ENCODE measurements at regions not wholly inside any gene's neighbourhood (a gene's known extent, or its start where the extent isn't known, plus 50 kb on each side); places are given as distances from the start of the nearest gene placed in this dataset.

DNA sequence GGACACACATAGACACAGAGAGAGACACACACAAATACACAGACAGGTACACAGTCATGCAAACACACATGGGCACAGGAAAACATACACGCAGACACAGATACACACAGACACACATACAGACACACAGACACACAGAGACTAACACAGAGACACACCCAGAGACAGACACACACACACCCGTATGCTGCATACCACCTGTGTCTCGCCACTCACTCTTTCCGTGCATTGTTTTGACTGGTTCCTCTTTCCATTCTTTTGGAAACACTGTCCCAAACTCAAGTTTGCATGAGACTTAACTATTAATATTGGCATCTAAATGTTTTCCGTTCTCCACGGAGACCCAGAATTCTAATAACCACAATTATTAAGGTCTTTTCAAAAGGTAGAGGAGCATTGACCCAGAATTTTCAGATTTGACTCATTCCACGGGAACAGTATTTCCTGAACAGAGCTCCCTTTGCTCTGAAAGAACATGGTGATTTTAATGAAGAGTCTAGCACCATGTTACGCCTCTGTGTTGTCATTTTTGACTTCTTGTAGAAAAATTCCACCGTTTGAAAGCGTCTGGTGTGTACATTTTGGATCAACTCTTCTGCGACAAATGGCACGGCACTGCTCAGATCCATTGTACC is 141.2 kb upstream of the RNF32 start:
- DNase-seq (ENCODE audit: low read depth, low spot score), result no peak
- in situ Hi-C loops (cut with HindIII; ENCODE audit: low pct_unique_long_range_greater_than_20kb, low sequenced_read_pairs), result loop anchor here (10.0 kb wide), 1 partner anchor 325 kb away; no protein-coding TSS in a partner anchor

DNA sequence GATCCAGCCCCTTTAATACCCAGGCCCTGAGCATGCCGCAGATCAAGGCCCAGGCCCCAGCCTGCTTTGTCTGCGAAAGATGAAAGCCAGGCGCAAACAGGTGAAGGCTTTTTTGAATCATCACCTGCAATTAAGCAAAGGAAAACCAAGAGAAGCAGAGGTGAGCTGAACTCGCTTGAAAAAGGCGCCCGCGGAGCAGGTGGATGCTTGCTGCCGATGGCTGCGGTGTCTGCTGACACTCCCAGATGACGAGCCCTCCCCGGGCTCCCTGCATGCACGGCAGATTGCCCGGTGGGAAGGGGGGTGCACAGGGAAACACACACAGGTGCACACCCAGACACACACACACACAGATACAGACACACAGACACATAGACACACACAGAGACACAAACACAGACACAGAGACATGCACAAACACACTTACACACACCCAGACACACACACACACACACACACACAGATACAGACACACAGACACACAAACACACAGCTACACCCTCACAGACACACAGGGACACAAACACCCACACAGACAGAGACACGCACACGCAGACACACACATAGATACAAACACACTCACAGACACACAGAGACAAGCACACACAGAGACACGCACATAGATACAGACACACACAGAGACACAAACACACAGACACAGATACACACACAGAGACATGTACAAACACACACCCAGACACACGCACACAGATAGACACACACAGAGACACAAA is 142.6 kb upstream of the RNF32 start:
- in situ Hi-C loops (cut with HindIII; ENCODE audit: low pct_unique_long_range_greater_than_20kb, low sequenced_read_pairs), result loop anchor here (10.0 kb wide), 1 partner anchor 327 kb away; no protein-coding TSS in a partner anchor
- no peak for DNase-seq (ENCODE audit: low read depth, low spot score)

DNA sequence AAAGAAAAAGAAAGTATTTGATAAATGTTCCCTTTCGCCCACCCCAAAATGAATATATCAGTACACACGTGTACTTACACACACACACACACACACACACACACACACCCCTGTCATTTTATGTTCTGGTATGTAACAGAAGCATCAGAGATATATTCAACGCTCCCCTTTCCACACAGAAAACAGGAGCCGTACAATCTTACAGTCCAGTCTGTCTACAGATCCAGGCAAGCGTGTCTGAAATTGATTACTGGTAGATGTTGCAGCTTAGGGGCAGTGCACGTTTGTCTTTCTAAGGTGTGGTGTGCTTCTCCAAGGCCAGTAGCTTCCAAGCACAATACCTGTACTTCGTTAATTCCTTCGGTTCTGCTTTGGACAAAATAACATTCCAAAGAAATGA is 143.7 kb upstream of the RNF32 start:
- DNase-seq (ENCODE audit: low read depth, low spot score), result no peak
- in situ Hi-C loops (cut with HindIII; ENCODE audit: low pct_unique_long_range_greater_than_20kb, low sequenced_read_pairs), result loop anchor here (10.0 kb wide), 1 partner anchor 328 kb away; no protein-coding TSS in a partner anchor

DNA sequence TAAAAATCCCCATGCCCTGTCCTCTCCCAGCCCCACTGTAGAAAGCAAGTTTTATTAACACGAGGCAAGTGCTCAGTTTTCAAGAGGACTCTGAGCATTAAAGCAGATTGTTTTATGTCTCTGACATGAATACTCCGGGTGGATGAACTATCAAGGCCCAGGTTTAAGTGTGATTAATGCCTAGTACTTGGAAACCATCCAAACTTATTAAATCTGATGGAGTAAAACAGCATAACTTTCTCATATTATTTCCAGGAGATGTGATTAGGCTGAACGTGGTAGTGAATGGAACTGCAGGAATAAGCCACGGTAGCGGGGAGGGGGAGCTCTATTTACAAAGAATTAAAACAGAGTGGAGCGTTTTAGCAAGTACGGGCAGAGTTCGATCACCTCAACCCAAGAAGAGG is 144.2 kb upstream of the RNF32 start:
- DNase-seq (ENCODE audit: low read depth, low spot score), result no peak
- in situ Hi-C loops (cut with HindIII; ENCODE audit: low pct_unique_long_range_greater_than_20kb, low sequenced_read_pairs), result loop anchor here (10.0 kb wide), 1 partner anchor 328 kb away; no protein-coding TSS in a partner anchor

DNA sequence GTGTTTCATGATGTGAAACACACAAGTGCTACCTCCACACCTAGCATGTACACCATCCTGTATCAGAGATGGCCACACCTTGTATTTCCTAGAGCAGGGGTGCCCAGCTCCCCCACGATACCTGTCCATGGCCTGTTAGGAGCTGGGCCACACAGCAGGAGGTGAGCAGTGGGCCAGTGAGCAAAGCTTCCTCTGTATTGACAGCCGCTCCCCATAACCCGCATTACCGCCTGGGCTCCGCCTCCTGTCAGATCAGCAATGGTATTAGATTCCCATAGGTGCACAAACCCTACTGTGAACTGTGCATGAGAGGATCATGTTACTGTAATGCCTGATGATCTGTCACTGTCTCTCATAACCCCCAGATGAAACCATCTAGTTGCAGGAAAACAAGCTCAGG is 145.6 kb upstream of the RNF32 start:
- in situ Hi-C loops (cut with HindIII; ENCODE audit: low pct_unique_long_range_greater_than_20kb, low sequenced_read_pairs), result loop anchor here (10.0 kb wide), 1 partner anchor 330 kb away; no protein-coding TSS in a partner anchor
- no peak for DNase-seq (ENCODE audit: low read depth, low spot score)

DNA sequence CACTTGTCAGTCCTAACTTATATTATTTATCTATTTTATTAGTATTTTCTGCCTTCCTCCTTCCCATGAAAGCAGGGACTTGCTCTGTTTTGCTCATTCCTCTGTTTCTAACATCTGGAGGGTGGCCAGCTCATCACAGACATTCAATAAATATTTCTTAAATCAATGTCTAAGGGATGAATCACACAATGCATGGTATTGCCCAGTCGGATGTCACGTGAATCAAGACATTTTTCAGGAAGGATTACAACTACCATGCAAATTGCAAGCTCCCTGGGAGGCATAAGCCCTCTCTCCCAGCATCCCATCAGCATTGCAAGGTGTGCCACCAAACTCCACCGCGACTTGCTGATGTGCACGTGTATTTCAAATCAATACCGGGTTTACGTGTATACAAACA is 146.6 kb upstream of the RNF32 start:
- in situ Hi-C loops (cut with HindIII; ENCODE audit: low pct_unique_long_range_greater_than_20kb, low sequenced_read_pairs), result loop anchor here (10.0 kb wide), 1 partner anchor 331 kb away; no protein-coding TSS in a partner anchor
- DNase-seq (ENCODE audit: low read depth, low spot score), result no peak

DNA sequence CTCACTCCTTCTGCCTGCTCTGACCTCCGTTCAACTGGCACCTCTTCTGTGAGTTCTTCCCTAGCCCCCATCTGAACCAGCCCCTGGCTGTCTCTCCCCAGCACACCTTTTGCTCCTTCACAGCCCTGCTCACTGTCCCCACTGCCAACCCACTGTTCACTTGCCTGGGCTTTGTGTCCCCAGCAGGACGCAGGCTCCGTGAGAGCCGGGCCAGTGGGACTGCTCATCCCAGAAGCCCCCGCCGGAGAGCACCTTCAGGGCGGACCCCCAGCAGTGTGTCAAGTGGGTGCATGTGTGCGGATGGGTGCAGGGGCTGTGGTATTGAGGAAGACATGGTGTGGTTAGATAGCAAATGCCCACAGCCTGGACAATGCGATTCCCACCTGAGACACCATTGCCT is 148.4 kb upstream of the RNF32 start:
- in situ Hi-C loops (cut with HindIII; ENCODE audit: low pct_unique_long_range_greater_than_20kb, low sequenced_read_pairs), result loop anchor here (10.0 kb wide), 1 partner anchor 333 kb away; no protein-coding TSS in a partner anchor
- DNase-seq (ENCODE audit: low read depth, low spot score), result no peak

DNA sequence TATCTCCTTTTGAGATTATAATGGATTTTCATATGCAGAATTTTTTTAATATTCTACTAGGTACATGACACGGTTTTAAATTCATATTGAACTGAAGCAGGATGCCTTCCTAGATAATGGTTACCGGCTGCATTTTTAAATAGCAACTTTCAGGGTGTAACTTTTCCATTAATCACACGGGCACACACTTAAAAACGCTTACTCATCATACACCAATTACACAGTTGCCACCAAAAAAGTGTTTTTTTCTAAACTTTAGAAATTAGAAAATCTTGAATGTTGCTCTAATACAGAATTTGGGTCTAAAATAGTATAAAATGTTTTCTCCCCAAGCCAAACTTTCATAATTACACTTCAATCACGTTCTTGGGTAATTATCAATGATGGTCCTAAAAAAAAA is 149.1 kb upstream of the RNF32 start:
- in situ Hi-C loops (cut with HindIII; ENCODE audit: low pct_unique_long_range_greater_than_20kb, low sequenced_read_pairs), result loop anchor here (10.0 kb wide), 1 partner anchor 333 kb away; no protein-coding TSS in a partner anchor
- DNase-seq (ENCODE audit: low read depth, low spot score), result no peak

DNA sequence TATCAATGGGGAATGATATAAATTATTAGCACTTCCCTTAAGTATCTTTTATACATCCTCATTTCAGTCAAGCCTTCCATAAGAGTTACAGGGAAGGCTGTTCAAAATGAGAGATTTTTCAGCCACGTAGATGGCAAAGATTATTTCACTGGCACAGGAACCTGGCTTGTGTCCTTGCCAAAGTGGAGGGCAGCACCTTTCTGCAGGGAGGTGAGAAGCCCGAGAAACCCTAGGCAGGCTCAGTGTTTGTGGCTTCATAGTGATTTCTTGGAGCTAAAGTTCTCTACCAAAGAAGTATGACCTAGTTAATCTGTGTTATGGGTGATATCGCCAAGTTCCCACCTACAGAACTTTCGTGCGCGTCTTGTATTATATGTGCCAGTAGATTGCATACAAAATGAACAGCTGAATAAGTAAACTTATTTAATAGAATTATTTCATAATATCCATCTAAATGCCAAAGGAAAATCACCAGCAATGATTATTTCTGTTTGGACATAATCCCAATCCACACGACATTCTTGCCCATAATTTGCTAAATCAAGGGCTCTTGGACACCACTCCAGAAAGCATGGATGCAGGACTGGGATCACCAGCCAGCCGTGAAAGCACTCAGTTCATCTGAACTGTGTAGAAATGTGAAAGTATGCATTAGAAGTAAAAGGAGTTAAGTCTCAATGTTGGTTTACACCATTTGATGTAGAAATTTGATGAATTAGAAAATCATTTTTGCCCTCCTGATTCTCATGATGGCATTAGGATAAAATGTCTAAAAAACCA is 150.4 kb upstream of the RNF32 start:
- in situ Hi-C loops (cut with HindIII; ENCODE audit: low pct_unique_long_range_greater_than_20kb, low sequenced_read_pairs), result loop anchor here (10.0 kb wide), 1 partner anchor 335 kb away; no protein-coding TSS in a partner anchor
- DNase-seq (ENCODE audit: low read depth, low spot score), result no peak

DNA sequence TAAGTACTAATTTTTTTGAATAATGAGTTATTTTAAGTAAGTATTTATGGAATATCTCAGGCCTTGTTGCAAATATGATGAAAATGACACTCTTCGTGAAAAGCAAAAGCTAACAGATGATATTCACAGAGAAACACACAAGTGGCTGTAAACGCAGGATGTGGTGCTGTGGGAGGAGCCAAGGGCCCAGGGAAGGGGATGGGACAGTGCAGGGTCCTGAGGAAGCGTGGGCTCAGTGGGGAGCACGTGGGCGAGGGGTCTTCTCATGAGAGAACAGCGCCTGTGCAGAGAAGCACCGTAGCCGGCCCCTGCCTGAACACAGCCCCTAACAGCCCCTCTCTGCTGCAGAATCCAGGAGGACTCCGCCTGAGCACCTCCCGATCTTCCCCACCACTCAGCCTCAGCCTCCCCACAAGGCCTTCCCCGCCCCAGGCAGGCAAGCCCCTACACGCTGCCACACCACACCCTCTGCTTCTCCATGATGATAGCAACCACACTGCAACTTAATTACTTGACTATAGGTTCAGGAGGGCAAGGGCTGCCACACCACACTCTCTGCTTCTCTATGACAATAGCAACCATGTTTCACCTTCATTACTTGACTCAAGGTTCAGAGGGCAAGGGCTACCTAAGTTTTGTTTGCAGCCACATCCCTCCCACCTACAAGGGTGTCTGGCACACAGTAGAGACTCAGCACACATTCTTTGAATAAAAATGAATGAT is 152.6 kb upstream of the RNF32 start:
- no peak for DNase-seq (ENCODE audit: low read depth, low spot score)
- in situ Hi-C loops (cut with HindIII; ENCODE audit: low pct_unique_long_range_greater_than_20kb, low sequenced_read_pairs), result no loop called here

DNA sequence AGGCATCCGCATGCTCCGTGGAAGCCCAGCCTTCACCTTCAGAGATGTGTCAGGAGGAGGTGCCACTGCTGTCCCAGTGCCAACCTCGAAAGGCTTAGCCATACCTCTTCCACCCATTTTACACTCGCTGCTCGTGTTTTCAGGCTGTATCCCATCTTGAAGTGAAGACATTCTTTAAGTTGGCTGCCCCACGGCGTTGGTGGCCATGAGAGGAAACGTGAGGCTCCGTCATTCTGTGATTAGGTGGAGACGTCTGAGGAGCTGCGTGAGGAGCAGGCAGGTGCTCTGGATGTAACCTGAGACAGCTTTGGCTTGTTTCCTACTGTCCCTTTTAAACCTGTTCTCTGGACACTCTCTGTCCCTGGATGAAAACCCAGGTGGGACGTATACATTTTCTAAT is 159.9 kb upstream of the RNF32 start:
- no peak for DNase-seq (ENCODE audit: low read depth, low spot score)
- in situ Hi-C loops (cut with HindIII; ENCODE audit: low pct_unique_long_range_greater_than_20kb, low sequenced_read_pairs), result no loop called here

DNA sequence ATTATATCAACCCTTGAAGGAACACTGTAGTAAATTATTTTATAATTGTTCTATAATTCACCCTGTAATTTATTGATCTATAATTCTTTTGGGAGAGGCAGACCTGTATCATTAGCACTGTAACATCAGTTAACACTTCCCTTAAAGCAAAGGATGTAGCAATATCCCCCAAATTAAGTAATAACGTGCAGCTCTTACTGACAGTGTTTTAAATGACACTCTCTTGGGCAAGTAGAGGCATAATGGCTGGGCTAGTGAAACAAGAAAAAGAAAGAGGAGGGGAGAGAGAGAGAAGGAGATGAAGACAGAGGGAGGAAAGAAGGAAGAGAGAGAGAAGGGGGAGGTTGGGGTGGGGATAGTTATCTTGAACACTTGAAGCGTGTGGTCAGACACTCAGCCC is 161.0 kb upstream of the RNF32 start:
- in situ Hi-C loops (cut with HindIII; ENCODE audit: low pct_unique_long_range_greater_than_20kb, low sequenced_read_pairs), result no loop called here
- no peak for DNase-seq (ENCODE audit: low read depth, low spot score)

DNA sequence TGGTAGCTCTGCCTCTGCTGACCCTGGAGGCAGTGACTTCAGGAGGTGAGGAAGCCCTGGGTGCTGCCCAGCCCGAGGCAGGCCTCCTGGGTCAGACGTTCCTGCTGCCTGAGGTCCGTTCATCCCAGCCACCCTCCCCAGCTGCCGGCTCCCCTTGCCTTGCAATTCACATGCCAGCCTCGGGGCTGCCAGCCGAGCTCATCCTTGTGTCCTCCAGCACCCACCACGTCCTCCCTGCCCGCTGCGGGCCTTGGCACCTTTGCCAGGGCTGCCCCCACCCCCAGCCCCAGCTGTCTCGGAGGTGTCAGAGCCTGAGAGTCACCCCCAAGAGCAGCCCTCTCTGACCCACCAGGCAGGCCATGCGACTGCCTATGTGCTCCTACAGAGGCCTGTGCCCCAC is 162.1 kb upstream of the RNF32 start:
- in situ Hi-C loops (cut with HindIII; ENCODE audit: low pct_unique_long_range_greater_than_20kb, low sequenced_read_pairs), result no loop called here
- DNase-seq (ENCODE audit: low read depth, low spot score), result no peak

DNA sequence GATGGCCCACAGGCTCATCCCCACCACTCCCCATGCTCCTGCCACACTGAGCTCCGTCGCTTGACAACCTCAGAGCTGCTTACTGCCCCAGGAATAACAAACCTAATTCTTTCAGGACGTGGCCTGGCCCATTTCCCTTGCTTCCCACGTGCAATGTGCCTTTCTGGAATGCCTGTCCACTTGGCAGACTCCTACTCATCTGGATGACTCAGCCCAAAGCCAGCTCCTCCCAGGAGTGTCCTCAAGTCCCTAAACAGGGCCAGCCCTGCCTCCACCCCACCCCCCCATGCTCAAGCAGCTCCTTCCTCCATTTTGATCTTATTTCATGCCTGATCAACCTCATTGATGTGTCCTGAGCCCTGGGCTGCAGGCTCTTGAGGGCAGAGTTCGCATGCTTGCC is 164.9 kb upstream of the RNF32 start:
- in situ Hi-C loops (cut with HindIII; ENCODE audit: low pct_unique_long_range_greater_than_20kb, low sequenced_read_pairs), result no loop called here
- no peak for DNase-seq (ENCODE audit: low read depth, low spot score)

DNA sequence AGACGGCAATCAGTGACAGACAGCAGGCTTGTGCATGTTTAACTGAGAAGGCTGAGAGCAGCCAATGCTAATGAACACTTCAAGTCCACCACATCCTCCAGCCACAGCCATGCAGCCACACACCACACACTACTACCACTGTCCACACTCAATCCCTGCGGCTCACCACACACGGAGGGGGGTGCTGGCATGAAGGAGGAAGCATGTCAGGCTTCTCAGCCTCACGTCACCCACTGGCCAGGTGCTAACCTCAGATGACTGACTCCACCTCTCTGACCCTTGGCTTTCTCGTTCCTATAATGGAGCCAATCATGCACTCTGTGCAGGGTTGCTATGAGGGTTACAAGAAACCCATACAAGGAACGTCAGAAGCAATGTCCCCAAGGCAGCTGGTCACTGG is 165.4 kb upstream of the RNF32 start:
- in situ Hi-C loops (cut with HindIII; ENCODE audit: low pct_unique_long_range_greater_than_20kb, low sequenced_read_pairs), result no loop called here

DNA sequence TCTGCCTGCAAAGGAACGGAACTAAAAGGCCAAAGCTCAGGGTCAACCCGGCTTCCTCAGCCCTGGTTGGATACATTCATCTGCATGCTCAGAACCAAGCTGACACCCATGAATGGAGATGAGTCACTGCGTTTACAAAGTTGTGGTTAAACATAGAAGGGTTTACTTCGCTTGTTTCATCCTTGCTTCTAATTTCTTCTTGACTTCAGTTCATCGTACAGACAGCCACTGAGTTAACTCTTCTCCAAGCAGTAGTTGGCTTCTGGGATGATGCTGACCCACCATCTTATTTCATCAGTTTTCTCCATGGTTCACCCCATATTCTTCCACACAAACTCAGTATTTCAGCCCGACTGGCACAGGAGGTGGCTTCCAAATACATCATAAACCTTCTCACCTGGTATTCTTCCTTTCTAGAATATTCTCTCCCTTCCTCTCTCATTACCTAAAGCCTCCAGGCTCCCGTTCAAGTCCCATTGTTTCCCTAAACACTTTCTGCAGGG is 166.3 kb upstream of the RNF32 start:
- DNase-seq (ENCODE audit: low read depth, low spot score), result no peak
- in situ Hi-C loops (cut with HindIII; ENCODE audit: low pct_unique_long_range_greater_than_20kb, low sequenced_read_pairs), result no loop called here

More for the DNA sequence above, 165.4 kb upstream of the RNF32 start:
- no peak for DNase-seq (ENCODE audit: low read depth, low spot score)

DNA sequence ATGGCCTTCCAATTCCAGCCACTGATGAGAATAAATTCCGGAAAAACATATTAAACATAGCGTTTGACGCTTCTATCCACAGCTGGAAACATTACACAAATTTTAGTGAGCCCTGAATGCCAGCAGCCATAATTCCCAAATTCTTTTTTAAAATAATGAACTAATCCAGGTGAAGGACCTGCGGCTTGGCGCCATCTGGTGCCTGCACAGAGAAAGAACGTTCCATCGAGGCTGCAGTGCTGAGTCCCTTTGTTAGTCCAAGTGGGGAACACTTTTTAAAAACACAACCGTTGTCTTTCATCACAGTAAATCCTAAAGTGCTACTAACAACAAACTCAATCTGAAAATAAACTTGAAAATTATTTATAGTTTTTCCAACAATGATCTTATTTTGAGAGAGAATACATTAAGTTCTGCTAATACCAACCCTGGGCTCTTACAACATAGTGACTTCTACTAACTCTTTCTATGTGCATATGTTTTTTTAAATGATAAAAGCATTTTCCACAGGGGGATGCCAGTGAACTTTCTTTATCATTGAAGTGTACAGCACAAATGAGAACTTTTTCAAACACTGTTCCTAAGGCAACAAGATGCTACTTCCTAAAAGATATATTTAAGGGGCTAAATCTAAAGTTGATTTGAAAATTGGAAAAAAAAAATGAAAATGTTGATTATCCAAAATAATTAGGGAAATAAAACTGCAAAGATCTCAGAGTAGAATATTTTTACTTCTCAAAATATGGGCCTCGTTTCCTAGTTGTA is 166.9 kb upstream of the RNF32 start:
- peak; percentile 69 for DNase-seq (ENCODE audit: low read depth, low spot score)
- in situ Hi-C loops (cut with HindIII; ENCODE audit: low pct_unique_long_range_greater_than_20kb, low sequenced_read_pairs), result no loop called here
